ENCODE measurements at regions not wholly inside any gene's neighbourhood (a gene's known extent, or its start where the extent isn't known, plus 50 kb on each side); places are given as distances from the start of the nearest gene placed in this dataset.

DNA sequence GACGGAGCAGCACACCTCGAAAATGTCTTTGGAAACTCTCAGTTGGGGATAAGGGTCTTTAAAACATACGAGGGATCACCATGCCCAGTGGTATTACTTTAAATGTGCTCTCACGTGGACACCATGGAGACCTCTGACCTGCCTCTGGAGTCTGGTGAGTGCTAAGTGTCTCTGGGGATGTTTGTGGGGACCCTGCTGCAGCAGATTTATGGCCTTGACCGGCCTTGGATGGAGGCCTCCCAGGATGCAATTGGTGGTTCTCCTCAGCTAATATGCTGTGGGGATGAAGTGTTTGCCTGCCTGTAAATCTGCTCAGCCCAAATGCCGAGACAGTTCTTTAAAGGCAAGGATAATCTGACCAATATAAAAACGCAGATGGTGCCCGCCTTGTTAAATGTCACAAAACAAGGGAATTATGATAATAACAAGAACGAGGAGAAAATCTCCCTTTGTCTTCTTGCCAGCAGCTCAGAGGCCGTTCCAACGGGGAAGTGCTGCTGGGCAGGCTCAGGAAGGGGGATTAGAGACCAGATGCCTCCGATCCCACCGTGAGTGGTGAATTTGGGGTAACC, 154.4 kb downstream of the ABCC12 start:
- Histone ChIP-seq H3K9me3 (ENCODE audit: control insufficient read depth, insufficient read depth, low read length) (no peaks in the 10 kb centered on the region), H3K9ac (ENCODE audit: low read depth, low read length) (no peak overlapping the region), H3K36me3 (ENCODE audit: control insufficient read depth, insufficient read depth, low read length) (no peaks in the 10 kb centered on the region), H3K27me3 (ENCODE audit: control insufficient read depth, insufficient read depth, low read length) (no peaks in the 10 kb centered on the region), H3K4me3 (ENCODE audit: low read depth, low read length) (no peak overlapping the region), H3K4me1 (ENCODE audit: control insufficient read depth, insufficient read depth, low read length) (no peaks in the 10 kb centered on the region)

DNA sequence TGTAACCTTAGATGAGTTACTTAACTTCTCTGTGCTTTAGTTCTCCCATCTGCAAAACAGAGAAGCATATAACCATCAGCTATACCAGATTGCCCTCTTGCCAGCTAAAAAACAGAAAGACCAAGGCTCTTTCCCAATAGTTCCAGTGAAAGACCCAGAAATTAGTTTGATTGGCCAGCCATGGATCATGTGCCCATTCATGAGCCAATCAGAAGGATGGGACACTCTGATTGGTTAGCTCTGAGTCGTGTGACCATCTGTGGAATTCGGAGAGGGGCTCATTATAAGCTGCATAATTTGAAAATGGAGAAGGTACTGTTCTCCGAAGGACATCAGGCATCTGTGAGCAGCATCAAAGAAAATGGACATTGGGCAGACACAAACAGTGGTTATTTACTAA, 155.2 kb downstream of the ABCC12 start:
- no peaks in the 10 kb centered on the region for H3K27me3 ChIP-seq (ENCODE audit: control insufficient read depth, insufficient read depth, low read length)
- H3K9ac ChIP-seq (ENCODE audit: low read depth, low read length): no peak overlapping the region
- no peak overlapping the region for H3K4me3 ChIP-seq (ENCODE audit: low read depth, low read length)
- no peaks in the 10 kb centered on the region for H3K4me1 ChIP-seq (ENCODE audit: control insufficient read depth, insufficient read depth, low read length)
- H3K9me3 ChIP-seq (ENCODE audit: control insufficient read depth, insufficient read depth, low read length): no peaks in the 10 kb centered on the region
- no peaks in the 10 kb centered on the region for H3K36me3 ChIP-seq (ENCODE audit: control insufficient read depth, insufficient read depth, low read length)

DNA sequence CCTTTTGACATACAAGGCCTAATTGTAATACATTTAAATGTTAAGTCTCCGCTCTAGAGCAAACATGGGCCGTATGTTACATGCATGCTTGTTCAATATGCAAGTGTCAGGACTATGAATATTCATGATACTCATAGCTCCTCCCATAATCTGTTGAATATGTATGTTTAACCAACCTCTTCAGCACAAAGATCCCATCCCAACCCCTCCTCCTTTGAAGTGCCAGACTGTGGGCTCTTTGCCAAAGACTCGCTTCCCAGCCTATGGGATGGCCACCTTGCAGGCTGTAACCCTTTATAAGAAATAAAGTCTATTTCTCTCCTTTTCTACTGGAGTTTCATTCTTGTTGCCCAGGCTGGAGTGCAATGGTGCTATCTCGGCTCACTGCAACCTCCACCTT, 156.2 kb downstream of the ABCC12 start:
- Histone ChIP-seq H3K36me3 (ENCODE audit: control insufficient read depth, insufficient read depth, low read length) (no peaks in the 10 kb centered on the region), H3K27me3 (ENCODE audit: control insufficient read depth, insufficient read depth, low read length) (no peaks in the 10 kb centered on the region), H3K9me3 (ENCODE audit: control insufficient read depth, insufficient read depth, low read length) (no peaks in the 10 kb centered on the region), H3K4me1 (ENCODE audit: control insufficient read depth, insufficient read depth, low read length) (no peaks in the 10 kb centered on the region), H3K4me3 (ENCODE audit: low read depth, low read length) (no peak overlapping the region), H3K9ac (ENCODE audit: low read depth, low read length) (no peak overlapping the region)

GRCh38 chr16:47995354-47995753, 160.4 kb downstream of the ABCC12 start:
- no peak overlapping the region for H3K4me3 ChIP-seq (ENCODE audit: low read depth, low read length)

DNA sequence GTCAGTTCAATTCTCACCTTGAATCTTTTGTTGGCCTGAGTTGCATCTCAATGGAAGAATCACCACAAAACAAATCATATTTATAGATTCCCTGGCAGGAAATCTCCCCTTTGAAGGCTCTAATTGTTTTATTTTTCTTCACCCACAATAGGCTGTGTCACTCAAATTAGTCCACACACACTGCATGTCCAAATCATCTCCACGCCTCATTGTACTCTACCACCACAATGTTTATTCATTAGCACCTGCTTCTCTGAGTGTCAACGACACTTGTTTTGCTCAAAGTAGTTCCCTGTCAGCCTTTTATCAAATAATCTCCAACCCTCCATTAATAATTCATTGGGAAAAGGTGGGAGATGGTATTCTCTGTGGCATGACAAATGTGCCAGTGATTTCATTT, 164.3 kb downstream of the ABCC12 start:
- Histone ChIP-seq H3K4me1 (ENCODE audit: control insufficient read depth, insufficient read depth, low read length) (no peaks in the 10 kb centered on the region), H3K27me3 (ENCODE audit: control insufficient read depth, insufficient read depth, low read length) (peaks cover 5% of the 10 kb centered on the region), H3K9me3 (ENCODE audit: control insufficient read depth, insufficient read depth, low read length) (peaks cover 3% of the 10 kb centered on the region), H3K9ac (ENCODE audit: low read depth, low read length) (no peak overlapping the region), H3K4me3 (ENCODE audit: low read depth, low read length) (no peak overlapping the region), H3K36me3 (ENCODE audit: control insufficient read depth, insufficient read depth, low read length) (no peaks in the 10 kb centered on the region)

More at GRCh38 chr16:47995354-47995753, 160.4 kb downstream of the ABCC12 start:
- Histone ChIP-seq H3K4me1 (ENCODE audit: control insufficient read depth, insufficient read depth, low read length) (no peaks in the 10 kb centered on the region), H3K36me3 (ENCODE audit: control insufficient read depth, insufficient read depth, low read length) (no peaks in the 10 kb centered on the region), H3K9me3 (ENCODE audit: control insufficient read depth, insufficient read depth, low read length) (peaks cover 2% of the 10 kb centered on the region), H3K9ac (ENCODE audit: low read depth, low read length) (no peak overlapping the region), H3K27me3 (ENCODE audit: control insufficient read depth, insufficient read depth, low read length) (no peaks in the 10 kb centered on the region)

GRCh38 chr16:47990676-47991075, 165.1 kb downstream of the ABCC12 start:
- H3K27me3 ChIP-seq (ENCODE audit: control insufficient read depth, insufficient read depth, low read length): peaks cover 5% of the 10 kb centered on the region
- H3K9ac ChIP-seq (ENCODE audit: low read depth, low read length): no peak overlapping the region
- H3K4me3 ChIP-seq (ENCODE audit: low read depth, low read length): no peak overlapping the region
- H3K9me3 ChIP-seq (ENCODE audit: control insufficient read depth, insufficient read depth, low read length): peaks cover 3% of the 10 kb centered on the region
- H3K36me3 ChIP-seq (ENCODE audit: control insufficient read depth, insufficient read depth, low read length): no peaks in the 10 kb centered on the region
- H3K4me1 ChIP-seq (ENCODE audit: control insufficient read depth, insufficient read depth, low read length): no peaks in the 10 kb centered on the region

DNA sequence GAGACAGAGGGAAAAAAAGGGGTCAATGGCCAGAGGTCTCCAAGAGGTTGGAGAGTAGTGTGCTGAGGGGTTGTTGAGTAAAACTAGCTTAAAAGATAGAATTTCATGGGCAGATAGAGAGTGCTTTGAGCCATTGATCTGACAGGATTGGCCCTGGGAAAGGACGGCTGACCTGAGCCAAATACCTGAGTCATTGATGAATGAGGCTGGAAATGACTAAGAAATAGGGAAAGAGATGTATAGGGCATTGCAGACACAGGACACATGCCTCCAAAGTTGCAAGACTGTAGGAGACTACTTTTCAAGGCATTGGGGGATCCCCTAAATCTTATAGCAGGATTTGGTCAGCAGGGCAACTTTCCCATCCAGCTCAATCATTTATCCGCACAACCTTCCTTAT, 168.7 kb downstream of the ABCC12 start:
- Histone ChIP-seq H3K4me3 (ENCODE audit: low read depth, low read length) (no peak overlapping the region), H3K27me3 (ENCODE audit: control insufficient read depth, insufficient read depth, low read length) (peaks cover 8% of the 10 kb centered on the region), H3K9me3 (ENCODE audit: control insufficient read depth, insufficient read depth, low read length) (peaks cover 3% of the 10 kb centered on the region)

GRCh38 chr16:47986031-47986430, 169.8 kb downstream of the ABCC12 start:
- Histone ChIP-seq H3K36me3 (ENCODE audit: control insufficient read depth, insufficient read depth, low read length) (no peaks in the 10 kb centered on the region), H3K27me3 (ENCODE audit: control insufficient read depth, insufficient read depth, low read length) (peaks cover 8% of the 10 kb centered on the region), H3K9me3 (ENCODE audit: control insufficient read depth, insufficient read depth, low read length) (peaks cover 3% of the 10 kb centered on the region), H3K4me1 (ENCODE audit: control insufficient read depth, insufficient read depth, low read length) (no peaks in the 10 kb centered on the region), H3K9ac (ENCODE audit: low read depth, low read length) (no peak overlapping the region), H3K4me3 (ENCODE audit: low read depth, low read length) (no peak overlapping the region)

More for the DNA sequence above, 168.7 kb downstream of the ABCC12 start:
- Histone ChIP-seq H3K4me1 (ENCODE audit: control insufficient read depth, insufficient read depth, low read length) (no peaks in the 10 kb centered on the region), H3K36me3 (ENCODE audit: control insufficient read depth, insufficient read depth, low read length) (no peaks in the 10 kb centered on the region), H3K9ac (ENCODE audit: low read depth, low read length) (no peak overlapping the region)

- Histone ChIP-seq H3K36me3 (ENCODE audit: control insufficient read depth, insufficient read depth, low read length) (no peaks in the 10 kb centered on the region), H3K9ac (ENCODE audit: low read depth, low read length) (no peak overlapping the region)
Observed at GRCh38 chr16:47984669-47985068, 171.1 kb downstream of the ABCC12 start.

GRCh38 chr16:47983999-47984580, 171.7 kb downstream of the ABCC12 start:
- Histone ChIP-seq H3K27me3 (ENCODE audit: control insufficient read depth, insufficient read depth, low read length) (peaks cover 8% of the 10 kb centered on the region), H3K4me1 (ENCODE audit: control insufficient read depth, insufficient read depth, low read length) (no peaks in the 10 kb centered on the region), H3K9me3 (ENCODE audit: control insufficient read depth, insufficient read depth, low read length) (no peaks in the 10 kb centered on the region), H3K4me3 (ENCODE audit: low read depth, low read length) (no peak overlapping the region), H3K9ac (ENCODE audit: low read depth, low read length) (no peak overlapping the region), H3K36me3 (ENCODE audit: control insufficient read depth, insufficient read depth, low read length) (no peaks in the 10 kb centered on the region)

More at GRCh38 chr16:47984669-47985068, 171.1 kb downstream of the ABCC12 start:
- Histone ChIP-seq H3K4me1 (ENCODE audit: control insufficient read depth, insufficient read depth, low read length) (no peaks in the 10 kb centered on the region), H3K27me3 (ENCODE audit: control insufficient read depth, insufficient read depth, low read length) (peaks cover 8% of the 10 kb centered on the region), H3K4me3 (ENCODE audit: low read depth, low read length) (no peak overlapping the region), H3K9me3 (ENCODE audit: control insufficient read depth, insufficient read depth, low read length) (no peaks in the 10 kb centered on the region)

DNA sequence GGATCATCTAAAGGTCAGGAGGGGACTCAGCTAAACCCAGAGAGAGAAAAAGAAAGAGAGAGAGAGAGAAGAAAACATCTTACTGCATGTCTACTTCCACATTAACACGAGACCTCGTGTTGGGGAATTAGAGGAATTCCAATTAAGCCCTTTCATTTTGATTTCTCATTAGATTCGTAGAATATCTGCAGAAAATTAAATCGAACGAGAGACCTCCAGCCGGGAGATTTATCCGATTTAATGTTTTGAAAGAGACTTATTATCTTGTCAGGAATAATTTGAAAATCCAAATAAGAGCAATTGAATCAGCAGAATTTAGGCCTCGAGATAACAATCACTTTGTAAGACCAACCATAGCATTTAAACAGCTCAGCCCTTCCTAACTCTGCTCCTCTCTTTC, 175.6 kb downstream of the ABCC12 start:
- Histone ChIP-seq H3K9me3 (ENCODE audit: control insufficient read depth, insufficient read depth, low read length) (no peaks in the 10 kb centered on the region), H3K4me1 (ENCODE audit: control insufficient read depth, insufficient read depth, low read length) (peaks cover 3% of the 10 kb centered on the region), H3K4me3 (ENCODE audit: low read depth, low read length) (no peak overlapping the region), H3K27me3 (ENCODE audit: control insufficient read depth, insufficient read depth, low read length) (peaks cover 3% of the 10 kb centered on the region), H3K36me3 (ENCODE audit: control insufficient read depth, insufficient read depth, low read length) (no peaks in the 10 kb centered on the region), H3K9ac (ENCODE audit: low read depth, low read length) (no peak overlapping the region)

GRCh38 chr16:47979616-47980182, 176.1 kb downstream of the ABCC12 start:
- no peak overlapping the region for H3K9ac ChIP-seq (ENCODE audit: low read depth, low read length)
- H3K4me1 ChIP-seq (ENCODE audit: control insufficient read depth, insufficient read depth, low read length): peaks cover 3% of the 10 kb centered on the region
- H3K9me3 ChIP-seq (ENCODE audit: control insufficient read depth, insufficient read depth, low read length): no peaks in the 10 kb centered on the region
- no peak overlapping the region for H3K4me3 ChIP-seq (ENCODE audit: low read depth, low read length)
- H3K27me3 ChIP-seq (ENCODE audit: control insufficient read depth, insufficient read depth, low read length): peaks cover 3% of the 10 kb centered on the region
- H3K36me3 ChIP-seq (ENCODE audit: control insufficient read depth, insufficient read depth, low read length): no peaks in the 10 kb centered on the region

Measured in iPS-15b (cell line).